Neural cell (in vitro differentiated cells): ENCODE measurements at regions not wholly inside any gene's neighbourhood (a gene's known extent, or its start where the extent isn't known, plus 50 kb on each side); places are given as distances from the start of the nearest gene placed in this dataset.

Source experiments
- H2AFZ ChIP-seq: fragments of 200-600, 300-800 bp; sonication (generic), shearing (Covaris generic); 2 replicates; pipeline ENCODE4 v1.6.0; 2014; ENCODE audit warnings: low read depth, mild to moderate bottlenecking, antibody characterized with exemption, low read length, moderate library complexity
- H3F3A ChIP-seq: fragments of 200-600 bp; shearing (Covaris generic); 2 replicates; pipeline ENCODE4 v1.6.1; 2016; ENCODE audit warnings: mild to moderate bottlenecking, moderate library complexity, mixed read lengths, antibody characterized with exemption, low read length; ENCODE audit not compliant: insufficient read depth, poor library complexity, severe bottlenecking
- H3K27ac ChIP-seq: fragments of 200-600, 300-800 bp; sonication (generic), shearing (Covaris generic); 2 replicates; pipeline ENCODE4 v1.5.1; 2014; ENCODE audit warnings: mild to moderate bottlenecking, low read length, moderate library complexity
- H3K27me3 ChIP-seq: fragments of 300-800, 200-600 bp; sonication (generic), shearing (Covaris generic); 2 replicates; pipeline ENCODE4 v1.6.0; 2014; ENCODE audit warnings: mild to moderate bottlenecking, low read depth, low read length, moderate library complexity; ENCODE audit not compliant: insufficient read depth
- H3K36me3 ChIP-seq: fragments of 300-800, 200-600 bp; sonication (generic), shearing (Covaris generic); 2 replicates; pipeline ENCODE4 v1.5.1; 2014; ENCODE audit warnings: mild to moderate bottlenecking, antibody characterized with exemption, low read length, moderate library complexity; ENCODE audit not compliant: insufficient read depth
- H3K4me2 ChIP-seq: fragments of 300-800, 200-600 bp; sonication (generic), shearing (Covaris generic); 2 replicates; pipeline ENCODE4 v1.6.0; 2014; ENCODE audit warnings: mild to moderate bottlenecking, low read length
- H3K4me3 ChIP-seq: fragments of 300-800, 200-600 bp; sonication (generic), shearing (Covaris generic); 2 replicates; pipeline ENCODE4 v1.5.1; 2014; ENCODE audit warnings: mild to moderate bottlenecking, low read length, moderate library complexity
- H3K79me2 ChIP-seq: fragments of 200-600 bp; shearing (Covaris generic); replicated peaks from 2 replicates; pipeline ENCODE4 v1.6.0; 2014; ENCODE audit warnings: mild to moderate bottlenecking, low read length, moderate library complexity; ENCODE audit not compliant: insufficient read depth
- H3K9ac ChIP-seq: fragments of 300-800, 200-600 bp; sonication (generic), shearing (Covaris generic); 2 replicates; pipeline ENCODE4 v1.6.1; 2016; ENCODE audit warnings: mild to moderate bottlenecking, low read length, mixed read lengths
- H3K9me2 ChIP-seq: fragments of 200-600 bp; shearing (Covaris generic); 2 replicates; pipeline ENCODE4 v1.6.1; 2016; ENCODE audit warnings: mild to moderate bottlenecking, low read length, mixed read lengths; ENCODE audit not compliant: insufficient read depth
- H3K9me3 ChIP-seq: fragments of 200-600, 300-800 bp; sonication (generic), shearing (Covaris generic); 2 replicates; pipeline ENCODE4 v1.6.1; 2016; ENCODE audit warnings: mild to moderate bottlenecking, mixed run types, low read length, moderate library complexity, mixed read lengths
- H4K20me1 ChIP-seq: fragments of 200-600 bp; shearing (Covaris generic); 2 replicates; pipeline ENCODE4 v1.6.1; 2016; ENCODE audit warnings: mild to moderate bottlenecking, mixed run types; ENCODE audit not compliant: insufficient read depth
- EP300 ChIP-seq: fragments of 450-650 bp; conservative IDR thresholded peaks from 2 replicates; pipeline ENCODE4 v1.6.1; 2014; ENCODE audit warnings: antibody characterized with exemption, mild to moderate bottlenecking, moderate library complexity; ENCODE audit not compliant: poor library complexity, severe bottlenecking
- EZH2 ChIP-seq: fragments of 200-600, 300-800 bp; shearing (Covaris generic), sonication (generic); IDR thresholded peaks from 2 replicates; pipeline ENCODE4 v1.6.1; 2014; ENCODE audit warnings: antibody characterized with exemption, low read length, borderline replicate concordance, mild to moderate bottlenecking; ENCODE audit not compliant: insufficient read depth, poor library complexity, severe bottlenecking
- MXI1 ChIP-seq: fragments of 450-650 bp; conservative IDR thresholded peaks from 2 replicates; pipeline ENCODE4 v1.6.1; 2014; ENCODE audit warnings: antibody characterized with exemption, mild to moderate bottlenecking; ENCODE audit not compliant: poor library complexity, severe bottlenecking
- POLR2AphosphoS5 ChIP-seq: IDR thresholded peaks from 2 replicates; pipeline ENCODE4 v1.6.1; 2012
- RAD21 ChIP-seq: fragments of 450-650 bp; conservative IDR thresholded peaks from 2 replicates; pipeline ENCODE4 v1.6.1; 2014; ENCODE audit warnings: antibody characterized with exemption, mild to moderate bottlenecking, moderate library complexity
- SMC3 ChIP-seq: fragments of 450-650 bp; conservative IDR thresholded peaks from 2 replicates; pipeline ENCODE4 v1.6.1; 2014; ENCODE audit warnings: antibody characterized with exemption, mild to moderate bottlenecking, moderate library complexity; ENCODE audit not compliant: poor library complexity
- TAF1 ChIP-seq: IDR thresholded peaks from 2 replicates; pipeline ENCODE4 v1.6.1; 2012; ENCODE audit warnings: low read depth
- TF ChIP-seq, protein P1 (sequence below): IDR thresholded peaks from 2 replicates; pipeline ENCODE4 v1.6.1; 2012; ENCODE audit warnings: borderline replicate concordance
- TF ChIP-seq, protein P2 (sequence below): fragments of 450-650 bp; IDR thresholded peaks from 2 replicates; pipeline ENCODE4 v1.5.1; 2014; ENCODE audit warnings: antibody characterized with exemption, mild to moderate bottlenecking, moderate library complexity; ENCODE audit not compliant: poor library complexity, severe bottlenecking

- no peak overlapping the region for H3K4me2 ChIP-seq
Measured at GRCh38 chr3:75076481-75076880, 462.0 kb upstream of the CNTN3 start.

GRCh38 chr3:75078290-75078689 lies 463.8 kb upstream of the CNTN3 start:
- no peak overlapping the region for H3K4me2 ChIP-seq
- no peak overlapping the region for H3K9ac ChIP-seq
- H4K20me1 ChIP-seq: no peaks in the 10 kb centered on the region
- no peaks in the 10 kb centered on the region for H3K9me2 ChIP-seq
- no peaks in the 10 kb centered on the region for H3K79me2 ChIP-seq
- no peaks in the 10 kb centered on the region for H3F3A ChIP-seq
- TF ChIP-seq, protein P1, sequence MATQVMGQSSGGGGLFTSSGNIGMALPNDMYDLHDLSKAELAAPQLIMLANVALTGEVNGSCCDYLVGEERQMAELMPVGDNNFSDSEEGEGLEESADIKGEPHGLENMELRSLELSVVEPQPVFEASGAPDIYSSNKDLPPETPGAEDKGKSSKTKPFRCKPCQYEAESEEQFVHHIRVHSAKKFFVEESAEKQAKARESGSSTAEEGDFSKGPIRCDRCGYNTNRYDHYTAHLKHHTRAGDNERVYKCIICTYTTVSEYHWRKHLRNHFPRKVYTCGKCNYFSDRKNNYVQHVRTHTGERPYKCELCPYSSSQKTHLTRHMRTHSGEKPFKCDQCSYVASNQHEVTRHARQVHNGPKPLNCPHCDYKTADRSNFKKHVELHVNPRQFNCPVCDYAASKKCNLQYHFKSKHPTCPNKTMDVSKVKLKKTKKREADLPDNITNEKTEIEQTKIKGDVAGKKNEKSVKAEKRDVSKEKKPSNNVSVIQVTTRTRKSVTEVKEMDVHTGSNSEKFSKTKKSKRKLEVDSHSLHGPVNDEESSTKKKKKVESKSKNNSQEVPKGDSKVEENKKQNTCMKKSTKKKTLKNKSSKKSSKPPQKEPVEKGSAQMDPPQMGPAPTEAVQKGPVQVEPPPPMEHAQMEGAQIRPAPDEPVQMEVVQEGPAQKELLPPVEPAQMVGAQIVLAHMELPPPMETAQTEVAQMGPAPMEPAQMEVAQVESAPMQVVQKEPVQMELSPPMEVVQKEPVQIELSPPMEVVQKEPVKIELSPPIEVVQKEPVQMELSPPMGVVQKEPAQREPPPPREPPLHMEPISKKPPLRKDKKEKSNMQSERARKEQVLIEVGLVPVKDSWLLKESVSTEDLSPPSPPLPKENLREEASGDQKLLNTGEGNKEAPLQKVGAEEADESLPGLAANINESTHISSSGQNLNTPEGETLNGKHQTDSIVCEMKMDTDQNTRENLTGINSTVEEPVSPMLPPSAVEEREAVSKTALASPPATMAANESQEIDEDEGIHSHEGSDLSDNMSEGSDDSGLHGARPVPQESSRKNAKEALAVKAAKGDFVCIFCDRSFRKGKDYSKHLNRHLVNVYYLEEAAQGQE: no peak
- TF ChIP-seq, protein P2, sequence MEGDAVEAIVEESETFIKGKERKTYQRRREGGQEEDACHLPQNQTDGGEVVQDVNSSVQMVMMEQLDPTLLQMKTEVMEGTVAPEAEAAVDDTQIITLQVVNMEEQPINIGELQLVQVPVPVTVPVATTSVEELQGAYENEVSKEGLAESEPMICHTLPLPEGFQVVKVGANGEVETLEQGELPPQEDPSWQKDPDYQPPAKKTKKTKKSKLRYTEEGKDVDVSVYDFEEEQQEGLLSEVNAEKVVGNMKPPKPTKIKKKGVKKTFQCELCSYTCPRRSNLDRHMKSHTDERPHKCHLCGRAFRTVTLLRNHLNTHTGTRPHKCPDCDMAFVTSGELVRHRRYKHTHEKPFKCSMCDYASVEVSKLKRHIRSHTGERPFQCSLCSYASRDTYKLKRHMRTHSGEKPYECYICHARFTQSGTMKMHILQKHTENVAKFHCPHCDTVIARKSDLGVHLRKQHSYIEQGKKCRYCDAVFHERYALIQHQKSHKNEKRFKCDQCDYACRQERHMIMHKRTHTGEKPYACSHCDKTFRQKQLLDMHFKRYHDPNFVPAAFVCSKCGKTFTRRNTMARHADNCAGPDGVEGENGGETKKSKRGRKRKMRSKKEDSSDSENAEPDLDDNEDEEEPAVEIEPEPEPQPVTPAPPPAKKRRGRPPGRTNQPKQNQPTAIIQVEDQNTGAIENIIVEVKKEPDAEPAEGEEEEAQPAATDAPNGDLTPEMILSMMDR: no peak
- TF ChIP-seq MXI1: no peak
- TF ChIP-seq EP300: no peak
- H3K9me3 ChIP-seq: no peaks in the 10 kb centered on the region
- H3K4me3 ChIP-seq: no peak overlapping the region
- no peak overlapping the region for H2AFZ ChIP-seq
- H3K27ac ChIP-seq: no peak overlapping the region
- no peaks in the 10 kb centered on the region for H3K27me3 ChIP-seq
- H3K36me3 ChIP-seq: no peaks in the 10 kb centered on the region

More at GRCh38 chr3:75076481-75076880, 462.0 kb upstream of the CNTN3 start:
- Histone ChIP-seq H3F3A (no peaks in the 10 kb centered on the region), H3K4me3 (no peak overlapping the region), H3K27ac (no peak overlapping the region), H2AFZ (no peak overlapping the region), H3K9me3 (no peaks in the 10 kb centered on the region), H3K79me2 (no peaks in the 10 kb centered on the region), H3K9ac (no peak overlapping the region), H4K20me1 (no peaks in the 10 kb centered on the region), H3K9me2 (no peaks in the 10 kb centered on the region), H3K36me3 (no peaks in the 10 kb centered on the region), H3K27me3 (no peaks in the 10 kb centered on the region)
- TF ChIP-seq EP300 (no peak), EZH2 (no peak), MXI1 (no peak), POLR2AphosphoS5 (no peak), RAD21 (no peak), SMC3 (no peak), TAF1 (no peak)
- TF ChIP-seq, protein P1: no peak
- TF ChIP-seq, protein P2: no peak
